ENCODE measurements at regions not wholly inside any gene's neighbourhood (a gene's known extent, or its start where the extent isn't known, plus 50 kb on each side); places are given as distances from the start of the nearest gene placed in this dataset.
"Not testable (repeated sequence)": the region's sequence is repeated elsewhere in the genome, so short reads cannot be mapped to it uniquely, and the experiment has no call there.

DNA sequence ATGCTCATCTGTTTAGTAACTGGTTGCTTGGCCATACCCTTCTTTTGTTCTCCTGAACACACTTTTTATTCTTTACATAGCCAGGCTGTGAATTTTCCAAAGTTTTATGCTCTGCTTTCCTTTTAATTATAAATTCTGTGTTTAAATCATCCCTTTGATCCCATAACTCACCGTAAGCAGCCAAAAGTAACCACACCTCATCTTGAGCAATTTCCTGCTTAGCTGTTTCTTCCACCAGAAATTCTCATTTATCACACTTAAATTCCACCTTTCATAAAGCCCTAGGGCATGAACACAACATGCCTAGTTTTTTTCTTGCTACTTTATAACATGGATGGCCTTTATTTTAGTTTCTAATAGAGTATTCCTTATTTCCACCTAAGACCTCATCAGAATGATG, 510.7 kb downstream of the C12orf50 start:
- DNase-seq, result no peak

GRCh38 chr12:87518036-87518435, 511.2 kb downstream of the C12orf50 start:
- DNase-seq, result no peak

DNA sequence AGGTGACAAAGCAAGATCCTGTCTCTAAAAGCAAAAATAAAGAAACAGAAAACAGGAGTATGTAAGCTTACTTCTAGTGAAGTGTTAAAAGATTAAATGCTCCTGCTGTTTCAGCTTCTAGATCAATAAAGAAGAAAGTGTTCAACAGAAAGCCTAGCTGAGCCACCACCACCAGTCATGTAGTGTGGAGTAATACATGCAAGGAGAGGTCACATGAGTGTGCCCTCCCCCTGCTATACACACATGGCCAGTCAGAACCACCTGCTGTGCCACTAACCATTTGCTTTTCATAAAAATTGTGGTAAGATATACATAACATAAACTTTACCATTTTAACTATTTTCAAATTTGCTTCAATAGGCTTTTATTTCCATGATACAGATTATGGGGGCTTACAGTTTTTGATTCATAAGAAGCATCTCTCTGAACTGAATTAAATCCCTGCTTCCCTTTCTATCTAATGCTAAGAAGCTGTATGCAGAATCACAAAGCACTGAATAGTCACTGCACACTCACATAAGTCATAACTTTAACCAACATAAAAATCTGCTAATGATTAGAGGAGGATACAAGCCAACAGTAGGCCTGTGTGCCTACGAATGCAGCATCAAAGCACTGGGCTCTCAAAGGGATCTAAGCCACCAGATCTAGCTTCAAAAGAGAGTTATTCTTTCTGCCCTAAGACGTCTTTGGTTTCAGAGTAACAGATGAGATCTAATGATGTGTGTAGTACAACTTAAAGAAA, 515.5 kb downstream of the C12orf50 start:
- DNase-seq, result no peak

GRCh38 chr12:87511371-87511770, 517.8 kb downstream of the C12orf50 start:
- no peak for DNase-seq

DNA sequence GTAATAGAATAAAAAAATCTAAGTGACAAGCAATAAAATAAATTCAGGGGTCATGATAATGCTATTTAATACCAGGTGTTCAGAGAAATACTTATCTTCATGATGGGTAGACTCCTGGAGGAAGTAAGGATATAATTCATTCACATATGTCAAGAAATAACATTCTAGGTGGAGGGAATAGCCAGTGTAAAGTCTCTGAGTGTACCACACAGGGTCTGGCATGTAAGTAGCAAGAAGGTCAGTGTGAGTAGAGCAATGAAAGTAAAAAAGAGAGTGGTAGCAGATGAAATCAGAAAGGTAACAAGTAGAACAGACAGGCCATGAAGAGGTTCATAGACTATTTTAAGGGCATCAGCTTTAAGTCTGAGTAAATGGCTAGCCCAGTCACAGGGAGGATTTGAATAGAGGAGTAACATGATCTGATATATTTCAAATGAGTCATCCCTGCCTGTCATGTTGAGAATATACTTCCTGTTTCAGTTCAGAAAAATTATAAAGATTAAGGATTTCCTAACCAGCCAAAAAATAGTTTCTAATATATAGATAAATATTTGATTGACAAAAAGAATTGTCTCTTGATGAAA, 519.9 kb downstream of the C12orf50 start:
- DNase-seq, result no peak

- DNase-seq, result no peak
These were observed 537.6 kb downstream of the C12orf50 start for GRCh38 chr12:87491598-87491997.

- DNase-seq, result no peak
These were observed 538.1 kb downstream of the C12orf50 start for GRCh38 chr12:87491089-87491488.

GRCh38 chr12:87469295-87469694, 559.9 kb downstream of the C12orf50 start:
- no peak for DNase-seq

GRCh38 chr12:87467936-87468335, 561.3 kb downstream of the C12orf50 start:
- no peak for DNase-seq

GRCh38 chr12:87464565-87464964, 564.6 kb downstream of the C12orf50 start:
- DNase-seq, result no peak

- no peak for DNase-seq
These were observed 585.2 kb downstream of the C12orf50 start for GRCh38 chr12:87444039-87444438.

GRCh38 chr12:87441511-87441910, 587.7 kb downstream of the C12orf50 start:
- DNase-seq, result no peak

DNA sequence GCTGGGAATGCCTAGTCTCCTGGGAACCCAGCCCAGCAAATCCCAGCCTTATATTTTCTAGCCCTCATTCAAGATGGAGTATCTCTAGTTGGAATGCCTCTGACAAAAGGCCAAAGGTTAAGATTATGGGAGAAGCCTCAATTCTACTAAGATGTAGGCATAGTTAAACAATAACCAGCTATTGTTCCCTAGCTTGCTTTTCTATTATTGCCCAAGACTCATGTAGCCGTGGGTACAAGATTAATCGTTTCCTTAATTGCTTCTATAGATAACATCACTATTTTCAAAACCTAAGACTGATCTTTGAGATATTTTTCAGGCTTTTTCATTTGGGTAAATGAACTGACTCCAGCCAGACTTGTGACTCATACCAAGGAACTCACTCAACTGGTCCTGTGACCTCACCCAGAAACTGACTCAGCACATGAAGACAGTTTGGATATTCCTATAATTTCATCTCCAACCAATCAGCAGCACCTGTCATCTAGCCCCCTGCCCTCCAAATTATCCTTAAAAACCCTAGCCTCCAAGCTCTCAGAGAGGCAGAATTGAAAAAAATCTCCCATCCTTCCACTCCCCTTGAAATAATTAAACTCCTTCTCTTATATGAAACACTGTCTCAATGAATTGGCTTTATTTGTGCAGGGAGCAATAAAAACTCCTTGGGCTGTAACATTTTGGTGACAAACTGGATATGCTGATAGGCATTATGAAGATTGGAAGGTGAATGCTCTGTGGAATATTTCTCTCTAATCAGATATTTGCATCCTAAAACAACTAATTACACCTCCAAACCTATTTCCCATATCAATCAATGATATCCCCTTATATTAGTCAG, 589.0 kb downstream of the C12orf50 start:
- no peak for DNase-seq

DNA sequence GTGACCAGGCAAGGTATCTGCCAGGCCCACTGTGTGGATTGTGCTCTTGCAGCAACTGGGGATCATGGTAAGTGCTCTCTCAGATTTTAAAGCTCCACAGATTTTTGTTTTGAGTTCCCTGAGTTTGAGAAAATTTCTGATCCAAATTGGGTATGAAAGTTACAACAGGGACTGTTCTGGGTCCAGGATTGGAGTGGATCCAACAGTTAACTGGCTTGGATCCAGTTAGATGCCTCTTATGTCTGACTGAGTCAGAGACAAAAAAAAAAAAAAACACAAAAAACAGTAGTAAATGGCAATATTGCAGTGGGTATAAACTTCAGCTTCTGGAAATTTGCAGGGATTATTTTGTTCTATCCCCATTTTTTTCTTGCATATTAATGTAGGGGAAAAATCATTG, 598.8 kb downstream of the C12orf50 start:
- DNase-seq, result no peak

GRCh38 chr12:87428701-87429277, 600.4 kb downstream of the C12orf50 start:
- no peak for DNase-seq

GRCh38 chr12:87427770-87428169, 601.4 kb downstream of the C12orf50 start:
- DNase-seq, result no peak

GRCh38 chr12:87425942-87426554, 603.2 kb downstream of the C12orf50 start:
- DNase-seq, result no peak

DNA sequence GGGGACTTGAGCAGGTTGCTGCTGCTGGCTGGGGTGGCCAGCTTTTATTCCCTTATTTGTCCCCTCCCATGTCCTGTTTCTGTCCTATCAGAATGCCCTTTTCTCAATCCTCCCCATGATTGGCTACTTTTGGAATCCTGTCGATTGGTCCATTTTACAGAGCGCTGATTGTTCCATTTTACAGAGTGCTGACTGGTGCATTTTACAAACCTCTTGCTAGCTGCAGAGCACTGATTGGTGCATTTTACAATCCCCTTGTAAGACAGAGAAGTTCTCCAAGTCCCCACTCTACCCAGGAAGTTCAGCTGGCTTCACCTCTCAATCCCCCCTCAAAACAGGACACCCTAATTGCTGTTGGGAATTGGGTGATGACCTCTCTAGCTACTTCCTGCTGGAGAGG, 608.0 kb downstream of the C12orf50 start:
- DNase-seq, result not testable (repeated sequence)

DNA sequence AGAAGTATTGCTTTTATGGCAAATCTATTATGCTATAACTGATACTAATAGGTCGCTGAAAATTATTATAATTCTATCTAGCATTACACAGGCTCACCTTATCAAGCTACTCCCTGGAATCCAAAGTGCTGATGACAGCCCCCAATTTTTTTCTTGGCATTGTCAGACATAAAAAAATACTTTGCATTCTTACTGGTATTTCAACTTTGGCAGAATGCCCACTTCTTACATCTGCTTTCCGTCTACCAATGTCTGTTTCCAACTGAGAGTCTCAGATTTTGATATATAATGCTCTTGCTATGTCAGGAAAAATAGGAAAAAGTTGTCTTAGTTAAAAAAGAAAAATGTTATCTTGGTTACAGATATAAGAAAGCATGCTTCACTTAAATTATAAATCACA, 615.4 kb downstream of the C12orf50 start:
- DNase-seq, result no peak

DNA sequence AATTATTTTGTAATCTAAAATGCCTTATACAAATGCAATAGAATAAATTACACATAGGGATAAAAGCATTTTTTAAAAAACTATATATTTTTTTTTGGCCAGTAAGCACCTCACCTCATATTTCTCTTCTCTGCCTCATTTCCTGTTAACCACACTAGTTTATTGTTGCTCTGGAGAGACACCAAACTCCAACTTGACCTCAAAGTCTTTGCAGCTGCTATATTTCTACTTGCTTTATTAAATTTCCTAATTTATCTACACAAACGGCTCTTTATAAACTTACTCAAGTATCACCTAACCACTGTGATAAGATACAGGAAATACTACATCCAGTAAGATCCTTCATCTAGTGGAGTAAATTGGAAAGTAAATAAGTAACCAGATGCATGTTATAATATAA, 622.3 kb downstream of the C12orf50 start:
- DNase-seq, result no peak

DNA sequence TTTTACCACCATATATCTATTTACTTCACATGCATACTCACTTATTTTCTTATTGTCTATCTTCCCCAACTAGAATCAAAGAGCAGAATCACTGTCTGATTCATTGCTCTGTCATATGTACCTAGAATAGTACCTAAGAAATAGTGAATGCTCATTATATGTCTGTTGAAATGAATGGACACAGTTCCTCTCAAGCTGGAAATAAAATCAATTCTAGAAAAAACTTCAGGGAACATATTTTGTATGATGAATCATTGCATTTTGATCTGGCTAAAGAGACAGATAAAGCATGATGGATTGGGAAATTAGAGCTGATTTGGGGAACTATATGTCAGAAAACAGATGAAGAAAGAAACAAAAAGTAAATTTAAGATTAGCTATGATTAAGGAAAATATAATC, 623.3 kb downstream of the C12orf50 start:
- no peak for DNase-seq

- not testable (repeated sequence) for DNase-seq
These were observed 635.0 kb downstream of the C12orf50 start for GRCh38 chr12:87394168-87394567.

DNA sequence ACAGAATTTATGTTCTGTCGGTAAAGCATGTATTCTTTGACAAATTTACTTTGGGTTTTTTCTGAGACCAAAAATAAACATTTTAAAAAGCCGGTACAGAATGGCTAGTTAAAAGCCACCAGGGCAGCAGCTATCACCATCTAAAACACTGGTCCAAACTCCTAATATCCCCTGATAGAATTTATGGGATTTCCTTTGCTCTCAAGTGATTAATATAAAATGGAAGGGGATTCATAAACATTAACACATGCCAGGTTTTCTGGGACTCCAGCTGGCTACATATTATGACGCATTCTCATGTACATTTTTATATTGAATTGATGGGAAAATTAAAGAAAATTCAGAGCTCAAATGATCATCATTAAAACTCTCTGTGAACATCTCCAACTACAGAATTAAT, 640.8 kb downstream of the C12orf50 start:
- DNase-seq, result no peak

Data from stimulated activated CD4-positive, alpha-beta T cell treated with anti-CD3 and anti-CD28 coated beads, Interleukin-2, amount 100 ng/mL, for 48 hours (primary cell).